ENCODE measurements at regions not wholly inside any gene's neighbourhood (a gene's known extent, or its start where the extent isn't known, plus 50 kb on each side); places are given as distances from the start of the nearest gene placed in this dataset.

DNA sequence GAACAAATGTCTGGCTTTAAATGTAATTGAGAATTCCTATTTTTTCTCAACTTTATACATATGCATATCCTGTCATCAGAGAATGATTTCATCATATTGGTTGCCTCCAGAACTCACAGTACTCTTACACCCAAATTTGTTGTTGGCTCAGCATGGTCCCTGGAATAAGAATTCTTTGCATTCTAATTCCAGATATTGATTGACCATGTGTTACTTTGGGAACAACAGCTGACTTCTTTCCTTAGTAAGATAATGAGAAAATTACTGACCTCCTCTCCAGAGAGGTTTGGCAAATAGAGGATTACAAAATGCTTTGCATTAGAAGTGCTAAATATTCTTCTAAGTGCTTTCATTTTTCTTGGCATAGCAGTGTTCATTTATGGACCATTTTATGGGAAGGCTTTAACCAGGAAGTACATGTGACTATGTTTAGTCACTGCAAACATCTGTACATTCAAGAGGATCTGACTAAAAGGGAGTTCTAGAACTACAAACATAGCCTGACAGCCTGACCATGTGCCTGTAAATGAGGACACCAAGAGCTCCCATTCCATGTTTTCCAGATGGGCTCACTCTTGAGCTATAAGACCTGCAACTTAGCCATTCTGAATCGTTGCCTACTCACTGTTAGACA is 391.6 kb upstream of the DPPA4 start:
- TF ChIP-seq, protein P1, sequence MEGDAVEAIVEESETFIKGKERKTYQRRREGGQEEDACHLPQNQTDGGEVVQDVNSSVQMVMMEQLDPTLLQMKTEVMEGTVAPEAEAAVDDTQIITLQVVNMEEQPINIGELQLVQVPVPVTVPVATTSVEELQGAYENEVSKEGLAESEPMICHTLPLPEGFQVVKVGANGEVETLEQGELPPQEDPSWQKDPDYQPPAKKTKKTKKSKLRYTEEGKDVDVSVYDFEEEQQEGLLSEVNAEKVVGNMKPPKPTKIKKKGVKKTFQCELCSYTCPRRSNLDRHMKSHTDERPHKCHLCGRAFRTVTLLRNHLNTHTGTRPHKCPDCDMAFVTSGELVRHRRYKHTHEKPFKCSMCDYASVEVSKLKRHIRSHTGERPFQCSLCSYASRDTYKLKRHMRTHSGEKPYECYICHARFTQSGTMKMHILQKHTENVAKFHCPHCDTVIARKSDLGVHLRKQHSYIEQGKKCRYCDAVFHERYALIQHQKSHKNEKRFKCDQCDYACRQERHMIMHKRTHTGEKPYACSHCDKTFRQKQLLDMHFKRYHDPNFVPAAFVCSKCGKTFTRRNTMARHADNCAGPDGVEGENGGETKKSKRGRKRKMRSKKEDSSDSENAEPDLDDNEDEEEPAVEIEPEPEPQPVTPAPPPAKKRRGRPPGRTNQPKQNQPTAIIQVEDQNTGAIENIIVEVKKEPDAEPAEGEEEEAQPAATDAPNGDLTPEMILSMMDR (conservative IDR thresholded peaks at IDR 0.05): no peak
- no peak for TF ChIP-seq ZFX (IDR thresholded peaks at IDR 0.05)
